Activated gamma-delta T cell (primary cell): ENCODE measurements at regions not wholly inside any gene's neighbourhood (a gene's known extent, or its start where the extent isn't known, plus 50 kb on each side); places are given as distances from the start of the nearest gene placed in this dataset.

Source experiments
- DNase-seq: peaks from one replicate; lab custom pipeline; 2025; lab: John Stamatoyannopoulos, UW

- DNase-seq, result no peak
Measured at GRCh38 chr17:77501751-77502625, 361.2 kb downstream of the SEC14L1 start.

DNA sequence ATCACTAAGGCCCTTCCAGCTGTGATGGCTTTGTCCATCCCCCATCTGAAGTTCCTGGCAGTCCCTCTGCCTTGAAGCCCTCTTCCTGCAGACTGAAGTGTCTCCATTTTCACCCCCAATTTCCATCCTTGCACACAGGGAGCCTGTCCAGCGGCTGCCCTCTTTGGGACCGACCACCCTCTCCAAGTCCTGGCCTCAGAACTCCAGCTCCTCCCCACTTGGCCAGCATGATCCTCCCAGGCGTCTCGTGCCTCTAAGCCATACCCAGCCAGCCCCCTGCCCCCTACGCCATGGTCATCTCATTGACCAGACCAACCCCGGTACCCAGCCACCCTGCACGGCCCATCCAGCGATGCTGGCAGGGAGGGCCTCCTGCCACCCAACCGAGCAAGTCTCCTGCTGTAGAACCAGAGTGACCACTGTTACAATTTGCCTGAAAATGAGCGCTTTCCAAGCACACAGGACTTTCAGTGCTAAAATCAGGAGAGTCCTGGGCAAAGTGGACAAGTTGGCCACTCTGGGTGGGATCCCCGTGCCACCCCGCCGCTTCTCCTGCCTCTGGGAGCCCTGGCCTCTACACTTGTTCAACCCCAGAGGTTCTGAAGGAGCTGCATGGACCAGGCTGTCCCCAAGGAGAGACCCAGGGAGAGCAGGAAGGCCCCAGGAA is 362.0 kb downstream of the SEC14L1 start:
- DNase-seq, result no peak

- no peak for DNase-seq
Measured at GRCh38 chr17:77503293-77503655, 362.5 kb downstream of the SEC14L1 start.

DNA sequence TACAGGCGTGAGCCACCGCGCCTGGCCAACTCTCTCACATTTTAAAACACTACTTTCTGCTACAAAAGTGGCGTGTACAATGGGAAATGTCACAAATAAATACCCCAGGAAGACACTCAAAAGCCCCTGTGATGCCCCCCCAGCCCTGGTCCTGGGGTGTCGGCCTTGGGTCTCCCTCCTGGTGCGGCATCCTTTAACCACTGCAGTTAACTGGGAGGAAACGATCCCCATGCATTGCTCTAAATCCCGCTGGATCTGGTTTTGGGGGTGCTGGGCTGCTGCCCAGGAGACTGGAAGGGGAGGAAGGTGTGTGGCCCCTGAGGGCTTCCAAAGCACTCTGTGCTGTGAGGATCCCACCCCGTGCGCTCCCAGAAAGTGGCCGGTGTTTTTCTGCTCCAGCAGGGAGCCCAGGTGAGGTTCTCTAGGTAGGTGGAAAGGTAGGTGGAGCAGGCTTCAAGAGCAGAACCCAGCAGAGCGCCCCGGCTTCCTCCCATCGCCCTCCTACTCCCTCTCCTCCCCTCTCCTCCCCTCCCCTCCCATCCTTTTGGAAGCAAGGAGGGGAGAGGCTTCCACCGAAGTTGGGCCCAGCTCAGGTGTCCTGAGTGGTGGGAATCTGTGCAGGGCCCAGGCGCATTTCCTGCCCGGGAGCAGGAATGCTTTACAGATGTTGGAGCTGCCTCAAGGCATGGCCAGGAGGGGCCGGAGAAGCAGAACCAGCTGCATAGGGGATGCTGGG is 363.3 kb downstream of the SEC14L1 start:
- no peak for DNase-seq

GRCh38 chr17:77504652-77505155 is 363.9 kb downstream of the SEC14L1 start:
- DNase-seq, result no peak

DNA sequence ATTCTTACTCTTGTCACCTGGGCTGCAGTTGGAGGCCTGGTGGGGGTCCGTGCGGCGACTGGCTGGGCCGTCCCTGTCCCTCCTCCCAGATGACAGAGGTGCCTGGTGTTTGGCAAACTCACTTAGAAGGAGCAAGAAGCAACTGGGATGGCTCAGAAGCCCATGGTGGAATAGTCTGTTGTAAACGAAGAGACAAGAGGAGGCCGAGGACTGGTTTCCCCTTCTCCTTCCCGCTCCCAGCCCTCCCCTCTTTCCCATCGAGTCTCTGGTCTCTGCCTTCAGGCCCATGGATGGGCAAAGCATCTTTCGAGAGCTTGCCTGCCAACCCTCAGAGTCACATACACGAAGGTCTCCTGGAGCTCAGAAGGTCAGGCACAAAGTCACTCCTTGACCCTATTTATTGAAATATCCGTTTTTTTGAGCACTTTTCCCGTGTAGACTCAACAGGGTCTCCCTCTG is 364.4 kb downstream of the SEC14L1 start:
- DNase-seq, result no peak

GRCh38 chr17:77506371-77506991 is 365.7 kb downstream of the SEC14L1 start:
- no peak for DNase-seq

GRCh38 chr17:77507111-77507885 is 366.5 kb downstream of the SEC14L1 start:
- DNase-seq, result no peak

DNA sequence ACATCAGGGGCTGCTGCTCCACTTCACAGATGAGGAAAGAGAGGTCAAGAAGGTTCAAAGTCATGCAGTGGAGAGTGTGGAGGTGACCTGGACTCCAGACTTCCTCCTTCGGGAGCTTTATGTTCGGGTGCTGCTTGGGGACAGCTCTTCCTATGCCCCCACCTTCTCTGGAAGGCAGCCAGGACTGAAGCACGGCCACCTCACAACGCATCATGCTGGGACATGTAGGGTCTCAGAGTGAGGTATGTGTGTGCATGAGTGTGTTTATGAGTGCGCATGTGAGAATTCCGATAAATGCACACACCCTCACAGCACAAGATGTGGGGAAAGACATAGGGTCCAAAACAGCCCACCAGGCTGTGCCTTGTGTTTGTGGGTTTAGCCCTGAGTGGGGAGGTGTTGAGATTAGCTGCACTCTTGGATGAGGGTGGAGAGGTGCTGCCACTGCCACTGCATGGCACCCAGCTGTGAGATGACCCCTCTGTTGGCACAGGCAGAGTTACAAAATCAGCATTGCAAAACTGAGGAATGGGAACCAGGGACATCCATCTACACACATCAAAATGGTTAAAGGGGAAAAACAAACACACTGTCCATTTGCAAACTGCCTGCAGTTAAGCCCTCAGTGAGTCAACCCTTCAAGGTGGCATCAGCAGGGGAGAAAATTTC is 367.4 kb downstream of the SEC14L1 start:
- no peak for DNase-seq

- DNase-seq, result no peak
Measured at GRCh38 chr17:77509089-77509488, 368.3 kb downstream of the SEC14L1 start.

GRCh38 chr17:77509599-77509998 is 368.8 kb downstream of the SEC14L1 start:
- DNase-seq, result no peak

DNA sequence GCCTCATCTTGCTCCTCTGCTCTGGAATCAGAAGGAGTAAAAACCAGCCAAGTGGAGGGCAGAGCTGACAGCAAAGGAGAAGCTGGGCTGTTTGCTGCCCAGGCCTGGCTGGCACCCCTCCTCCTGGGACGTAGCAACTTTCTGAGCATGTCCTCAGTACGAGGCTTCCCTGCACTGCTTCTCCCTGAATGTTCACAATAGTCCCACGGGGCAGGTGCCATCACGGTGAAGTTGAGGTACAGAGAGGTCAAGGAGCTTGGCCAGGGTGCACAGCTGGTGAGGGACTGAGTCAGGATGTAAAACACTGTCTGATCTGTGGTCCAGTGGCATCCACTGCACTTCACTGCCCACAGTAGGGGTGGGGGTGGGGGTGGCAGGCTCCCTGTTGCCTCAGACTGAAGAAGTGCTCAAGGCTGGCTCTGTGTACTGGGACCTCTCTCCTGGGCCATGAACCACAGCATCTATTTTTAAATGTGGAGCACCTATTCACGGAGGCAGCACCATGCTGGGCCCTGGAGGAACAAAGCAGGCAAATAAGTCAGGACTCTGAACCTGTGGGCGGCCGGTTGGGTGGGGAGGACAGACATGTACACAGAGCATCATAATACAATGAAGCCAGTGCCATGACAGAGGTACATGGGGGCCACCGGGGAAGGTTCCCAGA is 369.5 kb downstream of the SEC14L1 start:
- no peak for DNase-seq

DNA sequence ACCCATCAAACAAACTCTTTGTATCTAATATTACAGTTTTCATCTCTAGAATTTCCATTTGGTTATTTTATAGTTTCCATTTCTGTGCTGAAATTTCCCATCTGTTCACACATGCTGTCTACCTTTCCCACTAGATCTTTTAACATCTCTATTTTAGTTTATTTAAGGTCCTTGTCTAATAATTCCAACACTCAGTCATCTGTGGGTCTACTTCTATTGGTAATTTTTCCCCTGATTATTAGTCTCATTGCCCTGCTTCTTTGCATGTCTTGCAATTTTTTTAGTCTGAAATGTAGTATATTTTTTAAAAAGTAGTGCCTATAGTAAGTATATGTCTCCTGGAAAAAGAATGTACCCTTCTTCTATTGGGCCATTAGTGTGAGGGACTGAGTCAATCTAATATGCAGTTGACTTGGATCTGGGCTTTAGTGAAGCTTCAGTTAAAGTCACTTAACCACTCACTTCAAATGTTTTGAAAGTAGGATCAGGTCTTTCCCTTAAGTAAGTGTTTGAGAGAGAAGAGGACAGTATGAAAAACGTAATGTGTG is 370.8 kb downstream of the SEC14L1 start:
- no peak for DNase-seq

- no peak for DNase-seq
Measured at GRCh38 chr17:77512062-77512946, 371.5 kb downstream of the SEC14L1 start.

GRCh38 chr17:77513045-77513444 is 372.3 kb downstream of the SEC14L1 start:
- DNase-seq, result no peak

DNA sequence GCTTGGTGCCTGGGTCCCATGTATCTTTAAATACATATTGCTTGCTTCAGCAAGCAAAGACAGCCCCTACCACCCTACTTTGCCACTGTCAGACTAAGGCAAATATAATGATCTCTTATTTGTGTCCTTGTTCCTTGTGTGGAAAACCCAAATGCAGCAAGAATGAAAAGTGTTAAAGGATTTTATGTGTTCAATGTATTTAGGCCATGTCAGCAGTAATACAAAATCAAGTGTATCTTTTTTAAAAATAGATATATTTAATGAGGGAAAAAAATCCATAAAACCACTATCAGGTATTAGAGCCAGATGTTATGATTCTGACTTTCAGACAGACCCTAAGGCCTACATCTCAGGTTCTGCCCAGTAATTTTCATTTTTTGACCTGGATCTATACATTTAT is 374.5 kb downstream of the SEC14L1 start:
- DNase-seq, result no peak

GRCh38 chr17:77516902-77517301 is 376.1 kb downstream of the SEC14L1 start:
- DNase-seq, result no peak

GRCh38 chr17:77521076-77521475 is 380.3 kb downstream of the SEC14L1 start:
- no peak for DNase-seq

DNA sequence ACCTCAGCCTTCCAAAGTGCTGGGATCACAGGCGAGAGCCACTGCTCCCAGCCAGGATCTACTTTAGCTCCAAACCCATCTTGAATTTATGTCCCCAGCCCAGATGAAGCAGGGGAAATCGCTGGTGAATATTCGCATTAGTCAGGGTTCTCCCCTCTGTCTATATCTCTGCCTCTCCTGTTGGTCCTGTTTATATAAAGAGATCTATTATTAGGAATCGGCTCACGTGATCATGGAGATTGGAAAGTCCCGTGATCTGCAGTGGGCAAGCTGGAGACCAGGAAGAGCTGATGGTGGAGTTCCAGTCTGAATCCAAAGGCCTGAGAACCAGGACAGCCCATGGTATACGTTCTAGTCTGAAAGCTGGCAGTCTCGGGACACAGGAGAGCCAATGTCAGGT is 382.8 kb downstream of the SEC14L1 start:
- no peak for DNase-seq
